ENCODE measurements at regions not wholly inside any gene's neighbourhood (a gene's known extent, or its start where the extent isn't known, plus 50 kb on each side); places are given as distances from the start of the nearest gene placed in this dataset.

DNA sequence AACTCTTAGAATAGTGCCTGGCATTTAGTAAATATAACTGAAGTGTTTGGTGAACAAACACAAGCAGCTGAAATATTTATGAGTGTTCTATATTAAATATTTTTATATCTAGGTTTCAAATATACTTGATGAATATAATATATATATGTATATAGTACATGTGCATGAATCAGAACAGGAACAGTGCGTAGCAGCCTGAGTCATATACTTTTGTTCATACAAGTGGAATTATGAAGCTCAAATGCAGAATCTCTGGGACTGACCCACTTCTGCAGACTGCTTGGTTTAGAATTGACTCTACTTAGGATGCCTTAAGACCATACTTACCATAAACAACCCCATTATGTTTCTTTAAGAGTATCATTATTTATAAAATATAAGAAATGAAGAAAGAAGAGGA, 997.8 kb upstream of the RAG2 start:
- H3K27me3 ChIP-seq (replicated peaks; ENCODE audit: insufficient read depth) = no peaks in the 10 kb centered on the region
- no peaks in the 10 kb centered on the region for H3F3A ChIP-seq (ENCODE audit: insufficient read depth)
- H3K4me1 ChIP-seq (ENCODE audit: insufficient read depth) = no peaks in the 10 kb centered on the region
- H3K9me3 ChIP-seq (ENCODE audit: low read depth) = no peaks in the 10 kb centered on the region
- no peak overlapping the region for H3K27ac ChIP-seq
- 26 to 27% methylated on average over 1 of the region's 1 CpG for WGBS, 2 experiments (ENCODE audit: low coverage in 1 of 2, low lambda C conversion rate in 2 of 2, missing lambda C conversion rate in 2 of 2)
- TF ChIP-seq EZH2 (IDR thresholded peaks at IDR 0.05; ENCODE audit: insufficient read depth, poor library complexity, severe bottlenecking) = no peak
- no peak for DNase-seq
- no peaks in the 10 kb centered on the region for H4K20me1 ChIP-seq (ENCODE audit: insufficient read depth)
- in situ Hi-C loops (cut with MboI) = no loop called here
- no peak overlapping the region for H3K4me2 ChIP-seq (ENCODE audit: unreplicated experiment)
- no peaks in the 10 kb centered on the region for H3K79me2 ChIP-seq (ENCODE audit: insufficient read depth)
- no peaks in the 10 kb centered on the region for H3K36me3 ChIP-seq (ENCODE audit: low read depth)
- no peak overlapping the region for H3K4me3 ChIP-seq
- no peak overlapping the region for H2AFZ ChIP-seq
- H3K9me2 ChIP-seq (ENCODE audit: insufficient read depth) = no peaks in the 10 kb centered on the region
- H3K9ac ChIP-seq = no peak overlapping the region

DNA sequence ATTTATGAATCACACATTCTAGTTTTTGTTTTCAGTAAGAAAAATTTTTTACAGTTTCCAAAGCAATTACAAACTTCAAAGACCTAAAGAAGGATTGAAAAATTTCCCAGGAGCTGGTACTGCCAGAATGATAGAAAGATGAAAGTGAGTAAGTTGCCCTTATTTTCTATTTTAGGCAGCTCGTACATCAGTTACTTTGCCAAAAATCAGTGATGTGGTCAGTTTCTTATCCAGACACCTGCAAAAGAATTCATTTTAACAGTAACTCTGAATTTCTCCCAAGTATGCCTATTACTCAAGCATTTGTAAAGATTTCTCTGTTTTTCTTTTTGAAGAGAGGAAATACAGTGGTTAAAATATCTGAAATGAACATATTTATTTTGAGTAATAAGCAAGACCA, 976.3 kb upstream of the RAG2 start:
- Histone ChIP-seq H3K9ac (no peak overlapping the region), H3K4me1 (ENCODE audit: insufficient read depth) (no peaks in the 10 kb centered on the region), H3K4me3 (no peak overlapping the region), H3K4me2 (ENCODE audit: unreplicated experiment) (no peak overlapping the region), H4K20me1 (ENCODE audit: insufficient read depth) (no peaks in the 10 kb centered on the region), H3K27me3 (replicated peaks; ENCODE audit: insufficient read depth) (no peaks in the 10 kb centered on the region), H3K9me3 (ENCODE audit: low read depth) (no peaks in the 10 kb centered on the region), H3K36me3 (ENCODE audit: low read depth) (no peaks in the 10 kb centered on the region), H3K79me2 (ENCODE audit: insufficient read depth) (no peaks in the 10 kb centered on the region), H3F3A (ENCODE audit: insufficient read depth) (no peaks in the 10 kb centered on the region), H2AFZ (no peak overlapping the region), H3K9me2 (ENCODE audit: insufficient read depth) (no peaks in the 10 kb centered on the region), H3K27ac (no peak overlapping the region)
- TF ChIP-seq EZH2phosphoT487 (IDR thresholded peaks at IDR 0.05; ENCODE audit: insufficient read depth, low read depth) (no peak), EZH2 (IDR thresholded peaks at IDR 0.05; ENCODE audit: insufficient read depth, poor library complexity, severe bottlenecking) (no peak)
- no peak for DNase-seq
- in situ Hi-C loops (cut with MboI) = no loop called here
- 0 to 6% methylated on average over 1 of the region's 1 CpG for WGBS, 2 experiments (ENCODE audit: low coverage in 1 of 2, low lambda C conversion rate in 2 of 2, missing lambda C conversion rate in 2 of 2)

DNA sequence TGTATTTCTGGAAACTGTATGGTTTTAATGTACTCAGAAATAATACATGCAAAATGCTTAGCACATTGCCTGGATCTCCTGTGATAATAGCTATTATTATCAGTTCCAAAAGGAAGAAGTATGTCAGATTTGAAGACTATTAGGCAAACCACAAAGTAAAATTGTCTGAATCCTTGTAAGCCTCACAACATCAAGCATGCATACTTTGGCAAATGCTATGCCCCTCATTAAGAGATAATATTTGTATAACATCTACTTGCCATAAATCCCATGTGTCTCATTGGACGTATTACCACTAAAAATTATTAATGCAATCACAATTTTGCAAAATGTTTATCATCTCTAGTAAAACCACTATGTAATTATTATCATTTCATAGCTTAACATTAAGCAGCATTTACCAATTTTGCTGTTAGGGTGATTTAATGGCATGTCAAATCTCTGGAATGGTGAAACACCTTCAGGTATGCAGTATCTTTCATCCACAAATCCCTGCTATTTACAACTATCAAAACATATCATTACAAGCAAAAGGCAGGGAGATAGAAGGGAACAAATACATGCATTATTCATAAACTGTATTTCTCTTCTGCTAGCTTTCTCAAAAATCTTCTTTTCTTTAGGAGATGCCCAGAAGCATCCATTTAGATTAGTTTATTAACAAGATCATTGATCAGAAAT, 974.6 kb upstream of the RAG2 start:
- Histone ChIP-seq H3K27me3 (replicated peaks; ENCODE audit: insufficient read depth) (no peaks in the 10 kb centered on the region), H3K79me2 (ENCODE audit: insufficient read depth) (no peaks in the 10 kb centered on the region), H3K4me2 (ENCODE audit: unreplicated experiment) (no peak overlapping the region), H3K9me2 (ENCODE audit: insufficient read depth) (no peaks in the 10 kb centered on the region), H2AFZ (no peak overlapping the region), H3F3A (ENCODE audit: insufficient read depth) (no peaks in the 10 kb centered on the region), H3K4me3 (no peak overlapping the region), H4K20me1 (ENCODE audit: insufficient read depth) (no peaks in the 10 kb centered on the region), H3K4me1 (ENCODE audit: insufficient read depth) (no peaks in the 10 kb centered on the region), H3K9ac (no peak overlapping the region), H3K9me3 (ENCODE audit: low read depth) (no peaks in the 10 kb centered on the region), H3K27ac (no peak overlapping the region), H3K36me3 (ENCODE audit: low read depth) (no peaks in the 10 kb centered on the region)
- in situ Hi-C loops (cut with MboI) = no loop called here
- DNase-seq = no peak
- 0 to 3% methylated on average over 1 of the region's 1 CpG for WGBS, 2 experiments (ENCODE audit: low coverage in 1 of 2, low lambda C conversion rate in 2 of 2, missing lambda C conversion rate in 2 of 2)
- TF ChIP-seq EZH2phosphoT487 (IDR thresholded peaks at IDR 0.05; ENCODE audit: insufficient read depth, low read depth) (no peak), EZH2 (IDR thresholded peaks at IDR 0.05; ENCODE audit: insufficient read depth, poor library complexity, severe bottlenecking) (no peak)

DNA sequence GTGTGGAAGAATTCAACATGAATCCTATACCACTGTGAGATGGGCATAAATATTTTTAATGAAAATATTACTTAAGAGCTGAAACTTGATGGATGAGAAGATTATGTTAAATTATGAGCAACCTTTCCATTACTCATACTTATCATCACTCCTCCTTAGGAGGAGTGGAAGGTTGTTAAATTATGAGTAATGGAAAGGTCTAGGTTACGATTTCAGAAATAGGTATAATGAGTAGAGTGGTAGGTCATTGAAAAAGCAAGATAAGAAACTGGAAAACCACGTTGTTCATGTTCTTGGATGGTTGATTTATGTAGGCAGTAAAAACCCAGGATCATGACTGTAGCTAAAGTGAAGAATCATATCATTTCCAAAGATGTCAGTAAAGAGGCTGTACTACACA, 973.2 kb upstream of the RAG2 start:
- Histone ChIP-seq H3K79me2 (ENCODE audit: insufficient read depth) (no peaks in the 10 kb centered on the region), H3K27ac (no peak overlapping the region), H3K4me3 (no peak overlapping the region), H3K9ac (no peak overlapping the region), H3K9me2 (ENCODE audit: insufficient read depth) (no peaks in the 10 kb centered on the region), H3F3A (ENCODE audit: insufficient read depth) (no peaks in the 10 kb centered on the region), H3K27me3 (replicated peaks; ENCODE audit: insufficient read depth) (no peaks in the 10 kb centered on the region), H3K4me2 (ENCODE audit: unreplicated experiment) (no peak overlapping the region), H2AFZ (no peak overlapping the region), H4K20me1 (ENCODE audit: insufficient read depth) (no peaks in the 10 kb centered on the region), H3K9me3 (ENCODE audit: low read depth) (no peaks in the 10 kb centered on the region), H3K4me1 (ENCODE audit: insufficient read depth) (no peaks in the 10 kb centered on the region), H3K36me3 (ENCODE audit: low read depth) (no peaks in the 10 kb centered on the region)
- no peak for DNase-seq
- no peak for TF ChIP-seq EZH2 (IDR thresholded peaks at IDR 0.05; ENCODE audit: insufficient read depth, poor library complexity, severe bottlenecking)
- no peak for TF ChIP-seq EZH2phosphoT487 (IDR thresholded peaks at IDR 0.05; ENCODE audit: insufficient read depth, low read depth)
- in situ Hi-C loops (cut with MboI) = no loop called here
- WGBS, 2 experiments (ENCODE audit: low coverage in 1 of 2, low lambda C conversion rate in 2 of 2, missing lambda C conversion rate in 2 of 2) = 6% methylated on average over 2 of the region's 2 CpGs

DNA sequence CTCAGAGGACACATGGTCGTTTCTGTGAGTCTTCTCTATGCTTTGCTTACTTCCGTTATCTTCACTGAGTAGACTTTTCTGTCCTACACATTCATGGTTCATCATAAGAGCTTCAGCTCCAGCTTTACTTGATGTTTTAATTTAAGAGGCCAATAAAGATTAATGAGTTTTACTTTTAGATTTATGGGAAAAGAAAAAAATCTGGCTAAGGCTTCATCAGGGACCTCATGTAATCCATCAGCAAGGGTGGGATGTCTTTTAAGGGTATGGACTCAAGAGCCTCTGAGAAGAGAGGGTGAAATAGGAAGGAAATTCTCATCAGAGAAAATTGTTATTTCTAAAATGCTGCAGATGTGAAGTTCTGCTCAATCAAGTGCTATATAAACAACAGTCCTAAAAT, 963.0 kb upstream of the RAG2 start:
- H3K36me3 ChIP-seq (ENCODE audit: low read depth) = no peaks in the 10 kb centered on the region
- H4K20me1 ChIP-seq (ENCODE audit: insufficient read depth) = no peaks in the 10 kb centered on the region
- no peaks in the 10 kb centered on the region for H3K9me2 ChIP-seq (ENCODE audit: insufficient read depth)
- WGBS, 2 experiments (ENCODE audit: low coverage in 1 of 2, low lambda C conversion rate in 2 of 2, missing lambda C conversion rate in 2 of 2) = 13 to 17% methylated on average over 2 of the region's 2 CpGs
- H3K27me3 ChIP-seq (replicated peaks; ENCODE audit: insufficient read depth) = no peaks in the 10 kb centered on the region
- H3K9me3 ChIP-seq (ENCODE audit: low read depth) = no peaks in the 10 kb centered on the region
- no peak overlapping the region for H3K9ac ChIP-seq
- H3K4me1 ChIP-seq (ENCODE audit: insufficient read depth) = no peaks in the 10 kb centered on the region
- H2AFZ ChIP-seq = no peak overlapping the region
- H3K4me2 ChIP-seq (ENCODE audit: unreplicated experiment) = no peak overlapping the region
- no peak overlapping the region for H3K27ac ChIP-seq
- no peaks in the 10 kb centered on the region for H3F3A ChIP-seq (ENCODE audit: insufficient read depth)
- H3K79me2 ChIP-seq (ENCODE audit: insufficient read depth) = no peaks in the 10 kb centered on the region
- H3K4me3 ChIP-seq = no peak overlapping the region
- TF ChIP-seq EZH2 (IDR thresholded peaks at IDR 0.05; ENCODE audit: insufficient read depth, poor library complexity, severe bottlenecking) = no peak
- in situ Hi-C loops (cut with MboI) = no loop called here
- no peak for DNase-seq

All from GM23248 (cell line).